GM18909 (cell line): ENCODE measurements at regions not wholly inside any gene's neighbourhood (a gene's known extent, or its start where the extent isn't known, plus 50 kb on each side); places are given as distances from the start of the nearest gene placed in this dataset.

Experiments
- ATAC-seq: cut with Tn5 transposase; IDR thresholded peaks from one replicate; pipeline ENCODE4 v1.9.1; 2021; ENCODE audit warnings: mild to moderate bottlenecking; ENCODE audit not compliant: unreplicated experiment, poor library complexity

- ATAC-seq, result no peak
These were observed 384.0 kb downstream of the SAMD5 start for GRCh38 chr6:147892476-147892875.

GRCh38 chr6:147895272-147895671 is 386.8 kb downstream of the SAMD5 start:
- ATAC-seq, result no peak

- no peak for ATAC-seq
These were observed 391.8 kb downstream of the SAMD5 start for GRCh38 chr6:147900247-147900830.

GRCh38 chr6:147903321-147903720 is 394.8 kb downstream of the SAMD5 start:
- ATAC-seq, result no peak

GRCh38 chr6:147903931-147904330 is 395.4 kb downstream of the SAMD5 start:
- no peak for ATAC-seq

GRCh38 chr6:147904416-147904815 is 395.9 kb downstream of the SAMD5 start:
- ATAC-seq, result no peak

- no peak for ATAC-seq
These were observed 397.2 kb downstream of the SAMD5 start for GRCh38 chr6:147905711-147906110.

- no peak for ATAC-seq
These were observed 397.9 kb downstream of the SAMD5 start for GRCh38 chr6:147906361-147906760.

GRCh38 chr6:147909640-147910039 is 401.1 kb downstream of the SAMD5 start:
- no peak for ATAC-seq

GRCh38 chr6:147910281-147910680 is 401.8 kb downstream of the SAMD5 start:
- ATAC-seq, result no peak

- ATAC-seq, result no peak
These were observed 402.6 kb downstream of the SAMD5 start for GRCh38 chr6:147911057-147911456.

GRCh38 chr6:147911686-147912085 is 403.2 kb downstream of the SAMD5 start:
- ATAC-seq, result no peak

GRCh38 chr6:147922799-147923198 is 414.3 kb downstream of the SAMD5 start:
- ATAC-seq, result no peak

GRCh38 chr6:147924598-147924997 is 416.1 kb downstream of the SAMD5 start:
- no peak for ATAC-seq

- ATAC-seq, result no peak
These were observed 416.8 kb upstream of the SASH1 start for GRCh38 chr6:147925826-147926225.

- ATAC-seq, result no peak
These were observed 411.9 kb upstream of the SASH1 start for GRCh38 chr6:147930745-147931144.

- ATAC-seq, result no peak
These were observed 409.4 kb upstream of the SASH1 start for GRCh38 chr6:147933224-147933623.

- ATAC-seq, result no peak
These were observed 407.0 kb upstream of the SASH1 start for GRCh38 chr6:147935656-147936055.

GRCh38 chr6:147936703-147937470 is 405.8 kb upstream of the SASH1 start:
- no peak for ATAC-seq

- ATAC-seq, result no peak
These were observed 401.5 kb upstream of the SASH1 start for GRCh38 chr6:147941143-147941542.

GRCh38 chr6:147942363-147942762 is 400.3 kb upstream of the SASH1 start:
- no peak for ATAC-seq

GRCh38 chr6:147944122-147944521 is 398.5 kb upstream of the SASH1 start:
- ATAC-seq, result no peak
